PC-3 (cell line): ENCODE measurements at regions not wholly inside any gene's neighbourhood (a gene's known extent, or its start where the extent isn't known, plus 50 kb on each side); places are given as distances from the start of the nearest gene placed in this dataset.

Experiments
- CTCF ChIP-seq: fragments of 300-600 bp; sonication (generic); conservative IDR thresholded peaks from 2 replicates; pipeline ENCODE4 v1.5.1; 2017; ENCODE audit warnings: antibody characterized with exemption, low read depth, mild to moderate bottlenecking, low read length
- EZH2 ChIP-seq: fragments of 300-600 bp; sonication (generic); IDR thresholded peaks from one replicate; pipeline ENCODE4 v1.6.1; 2017; ENCODE audit warnings: antibody characterized with exemption, mild to moderate bottlenecking, low read length; ENCODE audit not compliant: unreplicated experiment
- EZH2phosphoT487 ChIP-seq: fragments of 300-600 bp; sonication (generic); IDR thresholded peaks from 2 replicates; pipeline ENCODE4 v1.6.1; 2018; ENCODE audit warnings: mild to moderate bottlenecking, antibody characterized with exemption, low read length, borderline replicate concordance

GRCh38 chr2:41038408-41038807 lies 586.5 kb upstream of the SLC8A1 start:
- TF ChIP-seq CTCF (no peak), EZH2phosphoT487 (no peak), EZH2 (no peak)
